ENCODE measurements at regions not wholly inside any gene's neighbourhood (a gene's known extent, or its start where the extent isn't known, plus 50 kb on each side); places are given as distances from the start of the nearest gene placed in this dataset.
"Not testable (repeated sequence)": the region's sequence is repeated elsewhere in the genome, so short reads cannot be mapped to it uniquely, and the experiment has no call there.

GRCh38 chrX:109187473-109188168, 294.3 kb downstream of the GUCY2F start:
- ChIA-PET POLR2A (no interaction called here), CTCF (no interaction called here)
- DNase-seq (ENCODE audit: extremely low spot score), result no peak
- TF ChIP-seq CTCF (IDR thresholded peaks at IDR 0.05; ENCODE audit: control extremely low read depth, extremely low read depth, low read depth, missing control alignments), result no peak

- CTCF ChIA-PET, result no interaction called here
These were observed 294.9 kb downstream of the GUCY2F start for GRCh38 chrX:109186939-109187338.

GRCh38 chrX:109184506-109185139, 297.3 kb downstream of the GUCY2F start:
- DNase-seq (ENCODE audit: extremely low spot score), result no peak
- POLR2A ChIA-PET, result no interaction called here
- no peak for TF ChIP-seq CTCF (IDR thresholded peaks at IDR 0.05; ENCODE audit: control extremely low read depth, extremely low read depth, low read depth, missing control alignments)
- CTCF ChIA-PET, result interaction anchor here (0.8 kb wide), 1 partner anchor 11 kb away, joined by 3 read pairs; no protein-coding TSS in a partner anchor

More at GRCh38 chrX:109186939-109187338, 294.9 kb downstream of the GUCY2F start:
- DNase-seq (ENCODE audit: extremely low spot score), result no peak
- POLR2A ChIA-PET, result no interaction called here
- no peak for TF ChIP-seq CTCF (IDR thresholded peaks at IDR 0.05; ENCODE audit: control extremely low read depth, extremely low read depth, low read depth, missing control alignments)

- POLR2A ChIA-PET, result no interaction called here
- no peak for DNase-seq (ENCODE audit: extremely low spot score)
- CTCF ChIA-PET, result no interaction called here
- no peak for TF ChIP-seq CTCF (IDR thresholded peaks at IDR 0.05; ENCODE audit: control extremely low read depth, extremely low read depth, low read depth, missing control alignments)
These were observed 309.7 kb downstream of the GUCY2F start for GRCh38 chrX:109172091-109172602.

GRCh38 chrX:109155161-109155560, 326.7 kb downstream of the GUCY2F start:
- TF ChIP-seq CTCF (IDR thresholded peaks at IDR 0.05; ENCODE audit: control extremely low read depth, extremely low read depth, low read depth, missing control alignments), result no peak
- DNase-seq (ENCODE audit: extremely low spot score), result no peak
- ChIA-PET POLR2A (no interaction called here), CTCF (no interaction called here)

GRCh38 chrX:109144173-109144572, 337.7 kb downstream of the GUCY2F start:
- DNase-seq (ENCODE audit: extremely low spot score); CTCF ChIA-PET; POLR2A ChIA-PET: not testable (repeated sequence)

- DNase-seq (ENCODE audit: extremely low spot score), result no peak
- ChIA-PET CTCF (no interaction called here), POLR2A (no interaction called here)
- no peak for TF ChIP-seq CTCF (IDR thresholded peaks at IDR 0.05; ENCODE audit: control extremely low read depth, extremely low read depth, low read depth, missing control alignments)
These were observed 341.4 kb downstream of the GUCY2F start for GRCh38 chrX:109140463-109140862.
